ENCODE measurements at regions not wholly inside any gene's neighbourhood (a gene's known extent, or its start where the extent isn't known, plus 50 kb on each side); places are given as distances from the start of the nearest gene placed in this dataset.

DNA sequence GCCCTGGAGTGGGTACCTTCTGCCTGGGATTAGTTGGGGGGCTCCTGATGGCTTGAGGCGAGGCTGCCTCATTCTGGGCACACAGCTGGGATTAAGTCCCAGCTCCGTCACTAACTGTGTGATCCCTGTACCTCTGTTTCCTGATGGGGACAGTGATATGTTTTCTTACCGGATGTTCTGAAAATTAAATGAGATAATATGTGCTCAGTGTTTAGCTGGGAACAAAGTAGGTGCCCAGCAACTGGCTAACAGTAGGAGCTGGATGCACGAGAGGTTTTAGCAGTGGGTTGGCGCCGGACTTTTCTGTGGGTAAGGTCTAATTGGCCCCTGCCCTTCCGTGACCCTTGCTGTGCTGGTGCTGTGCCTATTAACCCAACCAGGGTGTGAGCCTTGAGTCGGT lies 203.4 kb downstream of the URI1 start:
- Histone ChIP-seq H3K27me3 (ENCODE audit: insufficient read depth, low read depth) (no peaks in the 10 kb centered on the region), H3K79me2 (ENCODE audit: insufficient read depth, low read depth) (no peaks in the 10 kb centered on the region)
- TF ChIP-seq, protein P1, sequence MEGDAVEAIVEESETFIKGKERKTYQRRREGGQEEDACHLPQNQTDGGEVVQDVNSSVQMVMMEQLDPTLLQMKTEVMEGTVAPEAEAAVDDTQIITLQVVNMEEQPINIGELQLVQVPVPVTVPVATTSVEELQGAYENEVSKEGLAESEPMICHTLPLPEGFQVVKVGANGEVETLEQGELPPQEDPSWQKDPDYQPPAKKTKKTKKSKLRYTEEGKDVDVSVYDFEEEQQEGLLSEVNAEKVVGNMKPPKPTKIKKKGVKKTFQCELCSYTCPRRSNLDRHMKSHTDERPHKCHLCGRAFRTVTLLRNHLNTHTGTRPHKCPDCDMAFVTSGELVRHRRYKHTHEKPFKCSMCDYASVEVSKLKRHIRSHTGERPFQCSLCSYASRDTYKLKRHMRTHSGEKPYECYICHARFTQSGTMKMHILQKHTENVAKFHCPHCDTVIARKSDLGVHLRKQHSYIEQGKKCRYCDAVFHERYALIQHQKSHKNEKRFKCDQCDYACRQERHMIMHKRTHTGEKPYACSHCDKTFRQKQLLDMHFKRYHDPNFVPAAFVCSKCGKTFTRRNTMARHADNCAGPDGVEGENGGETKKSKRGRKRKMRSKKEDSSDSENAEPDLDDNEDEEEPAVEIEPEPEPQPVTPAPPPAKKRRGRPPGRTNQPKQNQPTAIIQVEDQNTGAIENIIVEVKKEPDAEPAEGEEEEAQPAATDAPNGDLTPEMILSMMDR (conservative IDR thresholded peaks at IDR 0.05; ENCODE audit: low read depth, low read length): no peak

DNA sequence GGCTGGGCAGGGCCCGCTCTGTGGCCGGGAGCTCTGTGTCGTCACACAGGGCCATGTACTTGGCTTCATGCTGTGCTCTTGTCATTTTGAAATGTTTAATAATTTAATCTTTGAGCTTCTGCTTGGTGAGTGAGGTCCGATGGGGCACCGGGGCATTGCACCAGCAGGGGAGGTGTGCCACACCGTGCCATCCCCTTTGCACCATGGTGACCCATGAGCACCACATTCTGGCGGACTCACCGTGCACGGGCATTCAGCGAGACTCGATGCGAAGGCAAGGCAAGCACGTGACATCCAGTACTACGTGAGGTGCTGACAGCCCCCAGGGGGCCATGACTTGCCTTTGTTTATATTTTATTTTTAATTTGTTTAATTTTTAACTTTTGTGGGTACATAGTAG lies 204.3 kb downstream of the URI1 start:
- H4K20me1 ChIP-seq (ENCODE audit: insufficient read depth): no peaks in the 10 kb centered on the region
- H3K27ac ChIP-seq: no peak overlapping the region
- H3K4me1 ChIP-seq (ENCODE audit: low read depth, poor library complexity, severe bottlenecking): no peaks in the 10 kb centered on the region
- no peak overlapping the region for H3K4me3 ChIP-seq (IDR thresholded peaks at IDR 0.05; ENCODE audit: insufficient read depth, low read depth, low read length)
- H2AFZ ChIP-seq (ENCODE audit: low read depth): no peak overlapping the region
- no peaks in the 10 kb centered on the region for H3K79me2 ChIP-seq (ENCODE audit: insufficient read depth, low read depth)
- no peaks in the 10 kb centered on the region for H3K36me3 ChIP-seq (ENCODE audit: insufficient read depth)
- H3K27me3 ChIP-seq (ENCODE audit: insufficient read depth, low read depth): no peaks in the 10 kb centered on the region
- no peak overlapping the region for H3K9ac ChIP-seq
- TF ChIP-seq, protein P1 (conservative IDR thresholded peaks at IDR 0.05; ENCODE audit: low read depth, low read length): no peak
- H3K4me2 ChIP-seq: no peak overlapping the region

More for the DNA sequence above, 203.4 kb downstream of the URI1 start:
- no peaks in the 10 kb centered on the region for H4K20me1 ChIP-seq (ENCODE audit: insufficient read depth)
- no peak overlapping the region for H3K9ac ChIP-seq
- no peak overlapping the region for H3K27ac ChIP-seq
- H3K4me1 ChIP-seq (ENCODE audit: low read depth, poor library complexity, severe bottlenecking): no peaks in the 10 kb centered on the region
- H3K36me3 ChIP-seq (ENCODE audit: insufficient read depth): no peaks in the 10 kb centered on the region
- H2AFZ ChIP-seq (ENCODE audit: low read depth): no peak overlapping the region
- H3K4me2 ChIP-seq: no peak overlapping the region
- H3K4me3 ChIP-seq (IDR thresholded peaks at IDR 0.05; ENCODE audit: insufficient read depth, low read depth, low read length): no peak overlapping the region

DNA sequence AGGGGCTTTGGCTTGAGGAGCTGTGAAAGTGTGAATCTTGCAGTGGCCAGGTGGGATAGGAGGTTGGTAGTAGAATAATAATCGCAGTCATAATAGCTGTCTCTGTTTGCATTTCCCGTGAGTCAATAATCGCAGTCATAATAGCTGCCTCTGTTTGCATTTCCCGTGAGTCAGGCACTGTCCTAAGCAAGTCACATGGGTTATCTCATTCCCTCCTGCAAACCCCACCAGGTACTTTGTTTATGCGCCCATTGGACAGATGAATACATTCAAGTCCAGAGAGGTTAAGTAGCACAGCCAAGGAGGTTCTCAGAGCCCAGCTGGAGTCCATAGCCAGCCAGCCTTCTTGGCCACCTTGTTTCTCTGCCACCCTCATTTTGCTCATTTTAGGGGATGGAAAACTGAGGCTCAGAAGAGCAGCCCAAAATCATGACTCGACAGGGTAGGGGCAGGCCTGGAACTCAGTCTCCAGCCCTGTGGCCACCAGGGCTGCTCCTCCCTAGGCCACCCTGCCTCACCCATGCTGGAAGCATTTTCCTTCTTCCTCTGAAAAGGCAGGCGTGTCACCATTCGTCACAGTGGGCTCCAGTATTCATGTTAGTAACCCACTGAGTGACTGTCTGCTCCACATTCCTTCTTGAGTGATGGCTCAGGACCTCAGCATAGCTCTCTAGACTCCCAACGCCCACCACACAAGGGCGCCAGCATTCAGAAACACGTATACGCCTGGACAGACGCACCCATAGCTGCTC lies 206.2 kb downstream of the URI1 start:
- H3K79me2 ChIP-seq (ENCODE audit: insufficient read depth, low read depth): no peaks in the 10 kb centered on the region
- TF ChIP-seq, protein P1 (conservative IDR thresholded peaks at IDR 0.05; ENCODE audit: low read depth, low read length): no peak
- H3K4me3 ChIP-seq (IDR thresholded peaks at IDR 0.05; ENCODE audit: insufficient read depth, low read depth, low read length): no peak overlapping the region
- no peaks in the 10 kb centered on the region for H3K27me3 ChIP-seq (ENCODE audit: insufficient read depth, low read depth)
- no peaks in the 10 kb centered on the region for H4K20me1 ChIP-seq (ENCODE audit: insufficient read depth)
- no peak overlapping the region for H3K27ac ChIP-seq
- H3K9ac ChIP-seq: no peak overlapping the region
- H3K4me1 ChIP-seq (ENCODE audit: low read depth, poor library complexity, severe bottlenecking): no peaks in the 10 kb centered on the region
- H3K4me2 ChIP-seq: no peak overlapping the region
- H2AFZ ChIP-seq (ENCODE audit: low read depth): no peak overlapping the region
- no peaks in the 10 kb centered on the region for H3K36me3 ChIP-seq (ENCODE audit: insufficient read depth)

DNA sequence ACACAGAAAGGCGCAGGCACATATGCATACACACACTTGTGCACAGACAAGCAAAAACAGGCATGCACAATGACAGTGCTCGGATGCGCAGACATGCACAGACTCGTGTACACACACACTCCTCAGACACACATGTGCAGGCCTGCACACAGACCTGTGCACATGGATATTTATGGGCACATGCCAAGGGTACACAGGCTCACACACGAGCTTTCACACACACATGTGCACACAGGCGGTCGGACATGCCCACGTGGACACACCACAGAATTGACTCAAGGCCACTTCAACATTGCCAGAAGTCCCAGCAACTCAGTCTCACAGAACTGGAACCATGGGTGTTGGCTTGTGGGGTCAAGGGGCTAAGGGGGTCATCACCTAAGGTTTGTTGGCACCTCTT lies 206.8 kb downstream of the URI1 start:
- TF ChIP-seq, protein P1 (conservative IDR thresholded peaks at IDR 0.05; ENCODE audit: low read depth, low read length): no peak
- no peak overlapping the region for H2AFZ ChIP-seq (ENCODE audit: low read depth)
- no peaks in the 10 kb centered on the region for H3K4me1 ChIP-seq (ENCODE audit: low read depth, poor library complexity, severe bottlenecking)
- H3K9ac ChIP-seq: no peak overlapping the region
- H3K27me3 ChIP-seq (ENCODE audit: insufficient read depth, low read depth): no peaks in the 10 kb centered on the region
- H3K79me2 ChIP-seq (ENCODE audit: insufficient read depth, low read depth): no peaks in the 10 kb centered on the region
- H3K4me2 ChIP-seq: no peak overlapping the region
- no peaks in the 10 kb centered on the region for H4K20me1 ChIP-seq (ENCODE audit: insufficient read depth)
- no peak overlapping the region for H3K4me3 ChIP-seq (IDR thresholded peaks at IDR 0.05; ENCODE audit: insufficient read depth, low read depth, low read length)
- no peak overlapping the region for H3K27ac ChIP-seq
- no peaks in the 10 kb centered on the region for H3K36me3 ChIP-seq (ENCODE audit: insufficient read depth)
